ENCODE measurements at regions not wholly inside any gene's neighbourhood (a gene's known extent, or its start where the extent isn't known, plus 50 kb on each side); places are given as distances from the start of the nearest gene placed in this dataset.

- no peak for TF ChIP-seq CTCF (IDR thresholded peaks at IDR 0.05)
- TF ChIP-seq POLR2A (IDR thresholded peaks at IDR 0.05), result no peak
Measured at GRCh38 chr20:50405915-50406609, 104.1 kb upstream of the PTPN1 start.

Data from adrenal gland (tissue), 5 donors.